ENCODE measurements at regions not wholly inside any gene's neighbourhood (a gene's known extent, or its start where the extent isn't known, plus 50 kb on each side); places are given as distances from the start of the nearest gene placed in this dataset.

- H3K4me3 ChIP-seq (ENCODE audit: insufficient read length, low read depth) = no peak overlapping the region
- H3K9ac ChIP-seq (ENCODE audit: insufficient read length, low read depth) = no peak overlapping the region
- no peaks in the 10 kb centered on the region for H3K4me1 ChIP-seq (ENCODE audit: insufficient read depth, insufficient read length)
- H3K36me3 ChIP-seq (ENCODE audit: insufficient read depth, insufficient read length, low read length) = no peaks in the 10 kb centered on the region
- no peaks in the 10 kb centered on the region for H3K27me3 ChIP-seq (ENCODE audit: insufficient read depth, insufficient read length)
- TF ChIP-seq ZNF274 (IDR thresholded peaks at IDR 0.05; ENCODE audit: low read depth, low read length) = no peak
- no peak for TF ChIP-seq SUZ12 (IDR thresholded peaks at IDR 0.05; ENCODE audit: extremely low read depth, insufficient read depth, insufficient read length)
- no peak for TF ChIP-seq YY1 (IDR thresholded peaks at IDR 0.05; ENCODE audit: insufficient read depth, insufficient read length)
- H3K9me3 ChIP-seq (ENCODE audit: insufficient read depth, low read length) = no peaks in the 10 kb centered on the region
- DNase-seq (ENCODE audit: low read depth, low spot score) = no peak
These were observed 252.3 kb downstream of the CYRIA start for GRCh38 chr2:16413285-16413684.

GRCh38 chr2:16412321-16413030, 253.2 kb downstream of the CYRIA start:
- TF ChIP-seq YY1 (IDR thresholded peaks at IDR 0.05; ENCODE audit: insufficient read depth, insufficient read length) = no peak
- no peak for TF ChIP-seq ZNF274 (IDR thresholded peaks at IDR 0.05; ENCODE audit: low read depth, low read length)
- TF ChIP-seq SUZ12 (IDR thresholded peaks at IDR 0.05; ENCODE audit: extremely low read depth, insufficient read depth, insufficient read length) = no peak
- H3K9ac ChIP-seq (ENCODE audit: insufficient read length, low read depth) = no peak overlapping the region
- DNase-seq (ENCODE audit: low read depth, low spot score) = no peak
- no peaks in the 10 kb centered on the region for H3K4me1 ChIP-seq (ENCODE audit: insufficient read depth, insufficient read length)
- H3K9me3 ChIP-seq (ENCODE audit: insufficient read depth, low read length) = no peaks in the 10 kb centered on the region
- no peaks in the 10 kb centered on the region for H3K36me3 ChIP-seq (ENCODE audit: insufficient read depth, insufficient read length, low read length)
- no peak overlapping the region for H3K4me3 ChIP-seq (ENCODE audit: insufficient read length, low read depth)
- H3K27me3 ChIP-seq (ENCODE audit: insufficient read depth, insufficient read length) = no peaks in the 10 kb centered on the region

GRCh38 chr2:16411788-16412187, 253.8 kb downstream of the CYRIA start:
- H3K9ac ChIP-seq (ENCODE audit: insufficient read length, low read depth) = no peak overlapping the region
- H3K9me3 ChIP-seq (ENCODE audit: insufficient read depth, low read length) = no peaks in the 10 kb centered on the region
- TF ChIP-seq SUZ12 (IDR thresholded peaks at IDR 0.05; ENCODE audit: extremely low read depth, insufficient read depth, insufficient read length) (no peak), YY1 (IDR thresholded peaks at IDR 0.05; ENCODE audit: insufficient read depth, insufficient read length) (no peak), ZNF274 (IDR thresholded peaks at IDR 0.05; ENCODE audit: low read depth, low read length) (no peak)
- H3K4me1 ChIP-seq (ENCODE audit: insufficient read depth, insufficient read length) = no peaks in the 10 kb centered on the region
- no peaks in the 10 kb centered on the region for H3K27me3 ChIP-seq (ENCODE audit: insufficient read depth, insufficient read length)
- H3K36me3 ChIP-seq (ENCODE audit: insufficient read depth, insufficient read length, low read length) = no peaks in the 10 kb centered on the region
- no peak for DNase-seq (ENCODE audit: low read depth, low spot score)
- H3K4me3 ChIP-seq (ENCODE audit: insufficient read length, low read depth) = no peak overlapping the region

- DNase-seq (ENCODE audit: low read depth, low spot score) = no peak
- H3K9ac ChIP-seq (ENCODE audit: insufficient read length, low read depth) = no peak overlapping the region
- no peak overlapping the region for H3K4me3 ChIP-seq (ENCODE audit: insufficient read length, low read depth)
- no peak for TF ChIP-seq ZNF274 (IDR thresholded peaks at IDR 0.05; ENCODE audit: low read depth, low read length)
- no peak for TF ChIP-seq YY1 (IDR thresholded peaks at IDR 0.05; ENCODE audit: insufficient read depth, insufficient read length)
- no peak for TF ChIP-seq SUZ12 (IDR thresholded peaks at IDR 0.05; ENCODE audit: extremely low read depth, insufficient read depth, insufficient read length)
- no peaks in the 10 kb centered on the region for H3K9me3 ChIP-seq (ENCODE audit: insufficient read depth, low read length)
- no peaks in the 10 kb centered on the region for H3K27me3 ChIP-seq (ENCODE audit: insufficient read depth, insufficient read length)
- H3K36me3 ChIP-seq (ENCODE audit: insufficient read depth, insufficient read length, low read length) = no peaks in the 10 kb centered on the region
- H3K4me1 ChIP-seq (ENCODE audit: insufficient read depth, insufficient read length) = no peaks in the 10 kb centered on the region
These were observed 255.8 kb downstream of the CYRIA start for GRCh38 chr2:16409849-16410248.

- Histone ChIP-seq H3K4me1 (ENCODE audit: insufficient read depth, insufficient read length) (no peaks in the 10 kb centered on the region), H3K9ac (ENCODE audit: insufficient read length, low read depth) (no peak overlapping the region), H3K4me3 (ENCODE audit: insufficient read length, low read depth) (no peak overlapping the region), H3K27me3 (ENCODE audit: insufficient read depth, insufficient read length) (no peaks in the 10 kb centered on the region), H3K36me3 (ENCODE audit: insufficient read depth, insufficient read length, low read length) (no peaks in the 10 kb centered on the region), H3K9me3 (ENCODE audit: insufficient read depth, low read length) (no peaks in the 10 kb centered on the region)
- no peak for DNase-seq (ENCODE audit: low read depth, low spot score)
- TF ChIP-seq ZNF274 (IDR thresholded peaks at IDR 0.05; ENCODE audit: low read depth, low read length) = no peak
These were observed 256.6 kb downstream of the CYRIA start for GRCh38 chr2:16409006-16409390.

- H3K36me3 ChIP-seq (ENCODE audit: insufficient read depth, insufficient read length, low read length) = no peaks in the 10 kb centered on the region
- TF ChIP-seq SUZ12 (IDR thresholded peaks at IDR 0.05; ENCODE audit: extremely low read depth, insufficient read depth, insufficient read length) = no peak
- TF ChIP-seq ZNF274 (IDR thresholded peaks at IDR 0.05; ENCODE audit: low read depth, low read length) = no peak
- no peak for TF ChIP-seq YY1 (IDR thresholded peaks at IDR 0.05; ENCODE audit: insufficient read depth, insufficient read length)
- DNase-seq (ENCODE audit: low read depth, low spot score) = no peak
- no peaks in the 10 kb centered on the region for H3K9me3 ChIP-seq (ENCODE audit: insufficient read depth, low read length)
- H3K4me1 ChIP-seq (ENCODE audit: insufficient read depth, insufficient read length) = no peaks in the 10 kb centered on the region
- H3K27me3 ChIP-seq (ENCODE audit: insufficient read depth, insufficient read length) = no peaks in the 10 kb centered on the region
- no peak overlapping the region for H3K9ac ChIP-seq (ENCODE audit: insufficient read length, low read depth)
- H3K4me3 ChIP-seq (ENCODE audit: insufficient read length, low read depth) = no peak overlapping the region
These were observed 257.2 kb downstream of the CYRIA start for GRCh38 chr2:16408331-16409005.

- no peak for DNase-seq (ENCODE audit: low read depth, low spot score)
- H3K4me3 ChIP-seq (ENCODE audit: insufficient read length, low read depth) = no peak overlapping the region
- no peaks in the 10 kb centered on the region for H3K4me1 ChIP-seq (ENCODE audit: insufficient read depth, insufficient read length)
- H3K9me3 ChIP-seq (ENCODE audit: insufficient read depth, low read length) = no peaks in the 10 kb centered on the region
- H3K27me3 ChIP-seq (ENCODE audit: insufficient read depth, insufficient read length) = no peaks in the 10 kb centered on the region
- TF ChIP-seq ZNF274 (IDR thresholded peaks at IDR 0.05; ENCODE audit: low read depth, low read length) (no peak), SUZ12 (IDR thresholded peaks at IDR 0.05; ENCODE audit: extremely low read depth, insufficient read depth, insufficient read length) (no peak), YY1 (IDR thresholded peaks at IDR 0.05; ENCODE audit: insufficient read depth, insufficient read length) (no peak)
- H3K36me3 ChIP-seq (ENCODE audit: insufficient read depth, insufficient read length, low read length) = no peaks in the 10 kb centered on the region
- no peak overlapping the region for H3K9ac ChIP-seq (ENCODE audit: insufficient read length, low read depth)
These were observed 258.3 kb downstream of the CYRIA start for GRCh38 chr2:16407358-16407757.
